Stimulated activated naive CD8-positive, alpha-beta T cell treated with anti-CD3 and anti-CD28 coated beads, Interleukin-15, amount 100 ng/mL, for 72 hours (primary cell): ENCODE measurements at regions not wholly inside any gene's neighbourhood (a gene's known extent, or its start where the extent isn't known, plus 50 kb on each side); places are given as distances from the start of the nearest gene placed in this dataset.
"Not testable (repeated sequence)": the region's sequence is repeated elsewhere in the genome, so short reads cannot be mapped to it uniquely, and the experiment has no call there.

Experiments used
- ATAC-seq: fragments of 150-1000 bp; cut with Tn5 transposase; 2 replicates; pipeline ENCODE4 v1.10.0; 2021; ENCODE audit warnings: mild to moderate bottlenecking, moderate library complexity
- DNase-seq, 2 donors: peaks; one replicate each; pipeline ENCODE4 v3.0.0; 2021 to 2022
- H3K27ac Mint-ChIP-seq, 2 donors: one replicate each; pipeline ENCODE4 v1.8.0; 2022; ENCODE audit warnings: mild to moderate bottlenecking in 2 of 2, mixed read lengths in 2 of 2, moderate library complexity in 2 of 2
- H3K27me3 Mint-ChIP-seq: one replicate; pipeline ENCODE4 v1.8.0; 2022; ENCODE audit warnings: mixed read lengths
- H3K4me1 Mint-ChIP-seq: one replicate; pipeline ENCODE4 v1.8.0; 2022; ENCODE audit warnings: mild to moderate bottlenecking, mixed read lengths
- H3K4me3 Mint-ChIP-seq, 2 donors: one replicate each; pipeline ENCODE4 v1.8.0; 2022; ENCODE audit warnings: mild to moderate bottlenecking in 2 of 2, mixed read lengths in 2 of 2, moderate library complexity in 1 of 2
- H3K9me3 Mint-ChIP-seq, 2 donors: one replicate each; pipeline ENCODE4 v1.8.0; 2022; ENCODE audit warnings: mixed read lengths in 2 of 2

GRCh38 chr2:181737302-181737701, 57.0 kb upstream of the NEUROD1 start:
- not testable (repeated sequence) for H3K4me1 Mint-ChIP-seq, H3K4me3 Mint-ChIP-seq, ATAC-seq, H3K9me3 Mint-ChIP-seq, H3K27ac Mint-ChIP-seq, DNase-seq
- H3K27me3 Mint-ChIP-seq, result peaks cover 12% of the 10 kb centered on the region

- Mint-ChIP-seq H3K9me3 (no peaks in the 10 kb centered on the region), H3K27me3 (peaks cover 4% of the 10 kb centered on the region), H3K27ac (no peak overlapping the region), H3K4me3 (no peak overlapping the region), H3K4me1 (no peaks in the 10 kb centered on the region)
- DNase-seq, result no peak
- no peak for ATAC-seq
Measured at GRCh38 chr2:181738074-181738473, 57.8 kb upstream of the NEUROD1 start.

- Mint-ChIP-seq H3K4me1 (no peaks in the 10 kb centered on the region), H3K27me3 (no peaks in the 10 kb centered on the region), H3K4me3 (no peak overlapping the region), H3K9me3 (no peaks in the 10 kb centered on the region), H3K27ac (no peak overlapping the region)
- ATAC-seq, result no peak
- no peak for DNase-seq
Measured at GRCh38 chr2:181738563-181738962, 58.2 kb upstream of the NEUROD1 start.

DNA sequence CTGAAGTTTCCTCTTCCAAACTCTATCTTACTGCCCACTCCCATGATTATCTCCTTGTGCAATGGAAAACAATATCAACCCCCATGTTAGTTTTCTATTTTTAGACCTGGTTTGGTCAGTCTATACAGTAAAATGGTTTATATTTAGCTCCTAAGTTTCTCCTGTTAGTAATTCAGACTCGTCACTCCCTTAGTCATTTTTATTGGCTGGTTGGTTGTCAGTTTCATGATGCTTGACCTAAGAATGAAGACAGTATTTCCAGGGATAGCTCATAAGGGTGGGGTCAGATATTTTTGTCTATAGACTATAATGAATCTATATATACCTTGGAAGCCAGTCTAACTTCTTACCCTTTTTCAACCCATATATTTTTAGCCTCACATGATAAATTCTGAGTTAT, 61.4 kb upstream of the NEUROD1 start:
- no peak overlapping the region for H3K27ac Mint-ChIP-seq
- ATAC-seq (no peak), DNase-seq (no peak)
- no peak overlapping the region for H3K4me3 Mint-ChIP-seq
- no peaks in the 10 kb centered on the region for H3K4me1 Mint-ChIP-seq
- H3K9me3 Mint-ChIP-seq, result no peaks in the 10 kb centered on the region
- no peaks in the 10 kb centered on the region for H3K27me3 Mint-ChIP-seq

DNA sequence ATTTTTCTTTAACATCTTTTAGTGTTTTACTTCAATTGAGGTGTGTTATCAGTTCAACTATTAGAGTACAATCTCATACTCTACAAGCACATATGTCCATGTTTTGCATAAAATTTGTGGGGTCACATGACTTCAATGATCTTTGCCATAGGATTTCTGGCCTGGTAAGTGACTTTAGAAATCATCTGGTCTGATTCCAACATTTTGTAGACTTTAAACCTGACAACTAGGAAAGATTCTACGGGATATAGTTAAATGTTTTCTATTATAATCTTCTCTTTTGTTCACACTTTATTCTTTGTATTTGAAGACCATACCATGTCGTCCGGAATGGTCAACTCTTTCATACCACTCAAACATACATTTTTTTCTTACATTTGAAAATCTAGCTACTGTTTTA, 62.0 kb upstream of the NEUROD1 start:
- H3K27ac Mint-ChIP-seq, result no peak overlapping the region
- no peaks in the 10 kb centered on the region for H3K4me1 Mint-ChIP-seq
- H3K9me3 Mint-ChIP-seq, result no peaks in the 10 kb centered on the region
- no peak overlapping the region for H3K4me3 Mint-ChIP-seq
- DNase-seq (no peak), ATAC-seq (no peak)
- no peaks in the 10 kb centered on the region for H3K27me3 Mint-ChIP-seq

- no peak for ATAC-seq
- no peaks in the 10 kb centered on the region for H3K4me1 Mint-ChIP-seq
- no peak overlapping the region for H3K4me3 Mint-ChIP-seq
- no peaks in the 10 kb centered on the region for H3K9me3 Mint-ChIP-seq
- no peaks in the 10 kb centered on the region for H3K27me3 Mint-ChIP-seq
- no peak overlapping the region for H3K27ac Mint-ChIP-seq
- peak in 1 of 2 donors; percentile 22 for DNase-seq
Measured at GRCh38 chr2:181742922-181743722, 62.8 kb upstream of the NEUROD1 start.

DNA sequence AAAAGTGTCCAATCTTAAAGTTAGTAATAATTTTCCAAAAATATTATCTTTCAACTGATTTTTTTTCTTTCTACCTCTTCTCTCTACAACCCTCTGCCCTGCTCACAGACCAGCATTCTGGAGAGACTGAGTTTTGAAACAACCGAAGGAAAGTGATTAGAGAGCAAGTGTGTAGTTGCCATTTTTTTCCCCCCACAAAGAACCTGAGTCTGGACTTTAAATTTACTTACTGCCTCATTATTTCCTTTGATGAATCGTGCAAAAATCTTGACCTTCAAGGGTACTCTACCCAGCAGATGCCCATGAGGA, 63.4 kb upstream of the NEUROD1 start:
- Mint-ChIP-seq H3K27me3 (no peaks in the 10 kb centered on the region), H3K4me3 (no peak overlapping the region), H3K4me1 (no peaks in the 10 kb centered on the region), H3K9me3 (no peaks in the 10 kb centered on the region), H3K27ac (peak overlapping the region in 1 of 2 donors; percentile 38)
- DNase-seq (no peak), ATAC-seq (no peak)

GRCh38 chr2:181745796-181746540, 65.7 kb upstream of the NEUROD1 start:
- H3K4me1 Mint-ChIP-seq, result no peaks in the 10 kb centered on the region
- H3K9me3 Mint-ChIP-seq, result no peaks in the 10 kb centered on the region
- H3K27me3 Mint-ChIP-seq, result peaks cover 9% of the 10 kb centered on the region
- no peak for ATAC-seq
- H3K27ac Mint-ChIP-seq, result no peak overlapping the region
- no peak overlapping the region for H3K4me3 Mint-ChIP-seq
- DNase-seq, result no peak

- Mint-ChIP-seq H3K4me1 (no peaks in the 10 kb centered on the region), H3K27me3 (peaks cover 9% of the 10 kb centered on the region), H3K4me3 (no peak overlapping the region), H3K9me3 (no peaks in the 10 kb centered on the region), H3K27ac (no peak overlapping the region)
- no peak for ATAC-seq
- no peak for DNase-seq
Measured at GRCh38 chr2:181746844-181747243, 66.5 kb upstream of the NEUROD1 start.

DNA sequence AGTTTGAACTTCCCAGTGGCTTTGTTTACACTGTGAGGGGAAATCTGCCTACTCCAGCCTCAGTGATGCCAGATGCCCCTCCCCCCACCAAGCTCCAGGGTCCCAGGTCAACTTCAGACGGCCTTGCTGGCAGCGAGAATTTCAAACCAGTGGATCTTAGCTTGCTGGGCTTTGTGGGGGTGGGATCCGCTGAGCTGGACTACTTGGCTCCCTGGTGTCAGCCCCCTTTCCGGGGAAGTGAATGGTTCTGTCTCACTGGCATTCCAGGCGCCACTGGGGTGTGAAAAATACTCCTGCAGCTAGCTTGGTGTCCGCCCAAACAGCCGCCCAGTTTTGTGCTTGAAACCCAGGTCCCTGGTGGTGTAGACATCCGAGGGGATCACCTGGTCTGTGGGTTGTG, 70.0 kb upstream of the NEUROD1 start:
- Mint-ChIP-seq H3K27me3 (peaks cover 30% of the 10 kb centered on the region), H3K27ac (no peak overlapping the region), H3K9me3 (no peaks in the 10 kb centered on the region), H3K4me1 (no peaks in the 10 kb centered on the region), H3K4me3 (no peak overlapping the region)
- DNase-seq (no peak), ATAC-seq (no peak)

DNA sequence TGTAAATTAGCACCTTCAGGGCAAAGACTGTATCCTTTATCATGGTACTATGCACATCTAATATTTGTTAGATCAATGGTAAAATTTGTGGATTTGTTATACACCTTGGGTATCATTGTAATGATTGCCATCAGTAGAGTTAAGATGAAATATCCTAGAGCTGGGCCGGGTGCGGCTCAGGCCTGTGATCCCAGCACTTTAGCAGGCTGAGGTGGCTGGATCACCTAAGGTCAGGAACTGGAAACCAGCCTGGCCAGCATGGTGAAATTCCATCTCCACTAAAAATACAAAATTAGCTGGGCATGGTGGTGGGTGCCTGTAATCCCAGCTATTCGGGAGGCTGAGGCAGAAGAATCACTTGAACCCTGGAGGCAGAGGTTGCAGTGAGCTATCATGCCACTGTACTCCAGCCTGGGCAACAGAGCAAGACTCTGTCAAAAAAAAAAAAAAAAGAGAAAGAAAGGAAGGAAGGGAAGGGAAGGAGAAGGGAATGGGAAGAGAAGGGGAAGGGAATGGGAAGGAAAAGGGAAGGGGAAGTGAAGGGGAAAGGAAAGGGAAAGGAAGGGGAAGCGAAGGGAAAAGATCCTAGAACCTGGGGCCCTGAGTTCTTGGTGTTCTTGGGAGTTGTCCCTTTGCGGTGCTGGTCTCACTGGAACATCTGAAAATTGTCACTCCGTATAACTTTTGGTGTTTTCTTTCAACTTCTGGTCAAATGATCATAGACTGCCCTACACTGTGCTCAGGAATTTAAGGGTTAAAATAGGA, 71.1 kb upstream of the NEUROD1 start:
- H3K9me3 Mint-ChIP-seq, result no peaks in the 10 kb centered on the region
- ATAC-seq, result no peak
- H3K27me3 Mint-ChIP-seq, result peaks cover 38% of the 10 kb centered on the region

GRCh38 chr2:181752301-181752700, 72.0 kb upstream of the NEUROD1 start:
- Mint-ChIP-seq H3K9me3 (no peaks in the 10 kb centered on the region), H3K27me3 (peaks cover 38% of the 10 kb centered on the region), H3K27ac (no peak overlapping the region), H3K4me1 (no peaks in the 10 kb centered on the region), H3K4me3 (no peak overlapping the region)
- DNase-seq (no peak), ATAC-seq (no peak)

More for the DNA sequence above, 71.1 kb upstream of the NEUROD1 start:
- H3K27ac Mint-ChIP-seq, result no peak overlapping the region
- H3K4me1 Mint-ChIP-seq, result no peaks in the 10 kb centered on the region
- no peak for DNase-seq
- no peak overlapping the region for H3K4me3 Mint-ChIP-seq

DNA sequence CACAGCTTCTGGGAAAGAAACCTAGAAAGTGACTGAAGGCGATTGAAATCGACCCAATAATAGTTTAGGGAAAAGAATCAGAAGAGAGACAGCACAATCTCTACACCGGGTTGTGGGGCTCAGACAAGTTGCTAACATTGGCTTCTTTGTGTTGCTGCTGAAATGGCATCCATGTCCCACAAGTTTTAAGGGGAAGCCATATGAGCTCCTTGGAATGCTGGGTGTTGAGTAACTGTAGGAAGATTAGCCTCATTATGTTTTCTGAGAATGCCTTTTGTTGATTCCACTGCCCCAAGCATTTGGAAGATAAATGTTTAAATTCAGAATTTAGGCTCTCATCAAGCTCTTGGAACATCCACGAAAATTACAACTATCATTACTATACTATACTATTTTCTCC, 73.4 kb upstream of the NEUROD1 start:
- Mint-ChIP-seq H3K27me3 (peaks cover 38% of the 10 kb centered on the region), H3K4me1 (no peaks in the 10 kb centered on the region), H3K27ac (no peak overlapping the region), H3K4me3 (no peak overlapping the region), H3K9me3 (no peaks in the 10 kb centered on the region)
- DNase-seq (no peak), ATAC-seq (no peak)

DNA sequence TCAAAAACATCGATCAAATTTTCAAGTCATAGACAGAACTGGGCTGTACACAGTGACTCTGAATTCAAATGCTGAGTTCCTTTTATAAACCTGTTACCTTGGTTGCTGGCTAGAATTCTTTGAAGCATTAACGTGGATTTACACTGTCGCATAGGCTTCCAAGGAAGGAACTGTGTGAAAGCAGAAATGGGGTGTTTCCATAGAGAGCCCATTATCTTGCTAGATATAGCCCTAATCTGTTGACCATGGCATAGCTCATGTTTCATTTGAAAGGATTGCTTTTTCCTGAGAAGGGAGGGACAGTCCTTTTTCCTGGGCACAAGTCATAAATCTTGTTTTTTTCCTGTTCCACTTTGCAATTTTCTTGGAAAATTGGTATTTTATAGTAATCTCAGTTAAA, 73.8 kb upstream of the NEUROD1 start:
- Mint-ChIP-seq H3K4me1 (no peaks in the 10 kb centered on the region), H3K9me3 (peaks cover 0 to 4% of the 10 kb centered on the region in 2 donors), H3K27me3 (peaks cover 35% of the 10 kb centered on the region), H3K27ac (peak overlapping the region in 1 of 2 donors; percentile 22), H3K4me3 (no peak overlapping the region)
- DNase-seq, result no peak
- ATAC-seq, result no peak

DNA sequence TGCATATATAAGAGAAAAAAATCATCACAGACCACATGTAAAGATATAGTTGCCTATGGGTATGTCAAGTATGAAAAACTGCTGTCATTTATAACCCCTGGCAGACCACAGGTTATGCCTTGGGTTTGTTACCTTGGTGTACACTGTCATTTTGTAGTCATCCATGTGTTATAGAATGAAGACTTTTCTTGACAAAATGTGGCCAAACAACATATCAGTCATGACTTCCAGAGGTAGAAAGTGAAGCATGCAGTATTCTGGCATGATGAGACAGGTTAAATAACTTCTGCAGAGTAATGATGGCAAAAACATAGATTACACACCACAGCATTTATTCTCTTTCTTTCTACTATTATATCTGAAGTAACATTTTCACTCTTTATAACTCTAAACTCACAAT, 74.9 kb upstream of the NEUROD1 start:
- no peak for DNase-seq
- H3K27ac Mint-ChIP-seq, result no peak overlapping the region
- peaks cover 0 to 4% of the 10 kb centered on the region in 2 donors for H3K9me3 Mint-ChIP-seq
- H3K4me3 Mint-ChIP-seq, result no peak overlapping the region
- H3K4me1 Mint-ChIP-seq, result no peaks in the 10 kb centered on the region
- ATAC-seq, result no peak
- peaks cover 29% of the 10 kb centered on the region for H3K27me3 Mint-ChIP-seq

GRCh38 chr2:181760521-181760920, 80.2 kb upstream of the NEUROD1 start:
- no peaks in the 10 kb centered on the region for H3K4me1 Mint-ChIP-seq
- no peak overlapping the region for H3K4me3 Mint-ChIP-seq
- H3K27me3 Mint-ChIP-seq, result peaks cover 8% of the 10 kb centered on the region
- no peak for DNase-seq
- ATAC-seq, result no peak
- peaks cover 0 to 4% of the 10 kb centered on the region in 2 donors for H3K9me3 Mint-ChIP-seq
- H3K27ac Mint-ChIP-seq, result no peak overlapping the region
